GM23338 (cell line): ENCODE measurements at regions not wholly inside any gene's neighbourhood (a gene's known extent, or its start where the extent isn't known, plus 50 kb on each side); places are given as distances from the start of the nearest gene placed in this dataset.

Experiments used
- ATAC-seq: fragments of 200-7000 bp; cut with Tn5 transposase; 3 replicates; pipeline ENCODE4 v1.9.1; 2020
- DNase-seq: peaks from one replicate; pipeline ENCODE4 v3.0.0-alpha.2; 2015; ENCODE audit warnings: low spot score
- H2AFZ ChIP-seq: fragments of 200-600 bp; sonication (generic); 2 replicates; pipeline ENCODE4 v1.8.0; 2016; ENCODE audit warnings: antibody characterized with exemption, mild to moderate bottlenecking, moderate library complexity
- H3F3A ChIP-seq: fragments of 200-600 bp; sonication (generic); replicated peaks from 2 replicates; pipeline ENCODE4 v1.8.0; 2017; ENCODE audit warnings: antibody characterized with exemption, mixed run types, low read depth
- H3K27ac ChIP-seq: fragments of 200-600 bp; sonication (generic); 2 replicates; pipeline ENCODE4 v1.6.1; 2016; ENCODE audit warnings: low read depth
- H3K27me3 ChIP-seq: fragments of 200-600 bp; sonication (generic); 2 replicates; pipeline ENCODE4 v1.8.0; 2016; ENCODE audit warnings: mild to moderate bottlenecking, mixed run types, moderate library complexity; ENCODE audit not compliant: insufficient read depth
- H3K36me3 ChIP-seq: fragments of 200-600 bp; sonication (generic); 2 replicates; pipeline ENCODE4 v1.8.0; 2016; ENCODE audit warnings: mild to moderate bottlenecking; ENCODE audit not compliant: insufficient read depth
- H3K4me1 ChIP-seq: fragments of 200-600 bp; sonication (generic); 2 replicates; pipeline ENCODE4 v1.8.0; 2016; ENCODE audit warnings: mild to moderate bottlenecking, moderate library complexity; ENCODE audit not compliant: insufficient read depth
- H3K4me2 ChIP-seq: fragments of 200-600 bp; sonication (generic); 2 replicates; pipeline ENCODE4 v1.7.1; 2017; ENCODE audit warnings: mixed run types
- H3K4me3 ChIP-seq: fragments of 200-600 bp; sonication (generic); 2 replicates; pipeline ENCODE4 v1.6.1; 2016; ENCODE audit warnings: mixed run types
- H3K79me2 ChIP-seq: fragments of 200-600 bp; sonication (generic); replicated peaks from 2 replicates; pipeline ENCODE4 v1.8.0; 2017; ENCODE audit warnings: mild to moderate bottlenecking; ENCODE audit not compliant: insufficient read depth
- H3K9me2 ChIP-seq: fragments of 200-600 bp; sonication (generic); 2 replicates; pipeline ENCODE4 v1.8.0; 2017; ENCODE audit not compliant: insufficient read depth
- H4K20me1 ChIP-seq: fragments of 200-600 bp; sonication (generic); replicated peaks from 2 replicates; pipeline ENCODE4 v1.8.0; 2017; ENCODE audit warnings: mild to moderate bottlenecking; ENCODE audit not compliant: insufficient read depth
- H3K27ac Mint-ChIP-seq: 2 replicates; pipeline ENCODE4 v1.8.0; 2020; ENCODE audit warnings: inconsistent platforms, mild to moderate bottlenecking, moderate library complexity, mixed read lengths
- H3K27me3 Mint-ChIP-seq: 3 replicates; pipeline ENCODE4 v1.8.0; 2022; ENCODE audit warnings: low read depth, mild to moderate bottlenecking, moderate library complexity, mixed read lengths, inconsistent platforms; ENCODE audit not compliant: insufficient read depth, poor library complexity
- H3K36me3 Mint-ChIP-seq: 3 replicates; pipeline ENCODE4 v1.8.0; 2021; ENCODE audit warnings: low read depth, mild to moderate bottlenecking, inconsistent platforms, moderate library complexity, mixed read lengths
- H3K4me1 Mint-ChIP-seq: 3 replicates; pipeline ENCODE4 v1.8.0; 2020; ENCODE audit warnings: mild to moderate bottlenecking, inconsistent platforms, mixed read lengths
- H3K4me3 Mint-ChIP-seq: 3 replicates; pipeline ENCODE4 v1.8.0; 2021; ENCODE audit warnings: moderate library complexity, mild to moderate bottlenecking, inconsistent platforms, mixed read lengths
- H3K9me3 Mint-ChIP-seq: 3 replicates; pipeline ENCODE4 v1.8.0; 2020; ENCODE audit warnings: moderate library complexity, mild to moderate bottlenecking, inconsistent platforms, mixed read lengths
- CREB1 ChIP-seq: fragments of 250-450 bp; sonication (Bioruptor Pico); IDR thresholded peaks from 2 replicates; pipeline ENCODE4 v1.5.0; 2020; ENCODE audit warnings: low read depth, mild to moderate bottlenecking, moderate library complexity
- CTCF ChIP-seq, 2 experiments: fragments of 200-600 bp in 1 of 2; sonication (generic) in 1 of 2; conservative IDR thresholded peaks; 2 replicates each; pipeline versions ENCODE4 v1.5.1 to v1.6.1; 2016 to 2017; ENCODE audit warnings: antibody characterized with exemption in 2 of 2, low read depth in 2 of 2, mild to moderate bottlenecking in 2 of 2, moderate library complexity in 1 of 2
- EZH2phosphoT487 ChIP-seq: fragments of 200-600 bp; sonication (generic); IDR thresholded peaks from one replicate; pipeline ENCODE4 v1.8.1; 2018; ENCODE audit warnings: antibody characterized with exemption; ENCODE audit not compliant: unreplicated experiment
- JUNB ChIP-seq: IDR thresholded peaks from one replicate; pipeline ENCODE4 v1.6.1; 2016; ENCODE audit warnings: antibody characterized with exemption; ENCODE audit not compliant: unreplicated experiment
- NANOG ChIP-seq: IDR thresholded peaks from 2 replicates; pipeline ENCODE4 v1.6.1; 2016; ENCODE audit warnings: antibody characterized with exemption, borderline replicate concordance
- POLR2AphosphoS5 ChIP-seq: IDR thresholded peaks from 2 replicates; pipeline ENCODE4 v1.6.1; 2016; ENCODE audit warnings: antibody characterized with exemption, low read depth
- STAT1 ChIP-seq: IDR thresholded peaks from one replicate; pipeline ENCODE4 v1.6.1; 2016; ENCODE audit warnings: antibody characterized with exemption; ENCODE audit not compliant: unreplicated experiment
- ZNF114 ChIP-seq: fragments of 250-450 bp; sonication (Bioruptor Pico); IDR thresholded peaks from 2 replicates; pipeline ENCODE4 v1.5.0; 2020; ENCODE audit warnings: mild to moderate bottlenecking, moderate library complexity
- ZNF331 ChIP-seq: fragments of 250-450 bp; sonication (Bioruptor Pico); IDR thresholded peaks from 2 replicates; pipeline ENCODE4 v1.5.0; 2020; ENCODE audit warnings: low read depth, mild to moderate bottlenecking, moderate library complexity
- TF ChIP-seq, protein P1 (sequence below): fragments of 250-450 bp; sonication (Bioruptor Pico); IDR thresholded peaks from 2 replicates; pipeline ENCODE4 v1.5.0; 2020; ENCODE audit warnings: mild to moderate bottlenecking, moderate library complexity
- TF ChIP-seq, protein P2 (sequence below): IDR thresholded peaks from 2 replicates; pipeline ENCODE4 v1.6.1; 2016; ENCODE audit warnings: antibody characterized with exemption

GRCh38 chr16:86122681-86123342 is 223.8 kb downstream of the IRF8 start (continued):
- TF ChIP-seq CTCF (conservative IDR thresholded peaks at IDR 0.05; ENCODE audit: low read depth in 2 of 2) (no peak), CREB1 (CRISPR knock-in tag) (no peak), EZH2phosphoT487 (no peak), ZNF331 (no peak), JUNB (no peak), POLR2AphosphoS5 (no peak), NANOG (no peak)

- no peaks in the 10 kb centered on the region for H3K9me2 ChIP-seq
- DNase-seq (no peak), ATAC-seq (no peak)
- H3K27ac ChIP-seq, result no peak overlapping the region
- no peaks in the 10 kb centered on the region for H3K27me3 ChIP-seq
- H4K20me1 ChIP-seq, result no peaks in the 10 kb centered on the region
- no peaks in the 10 kb centered on the region for H3K4me1 ChIP-seq
- H3K4me3 ChIP-seq, result no peak overlapping the region
- no peak overlapping the region for H3K4me3 Mint-ChIP-seq
- no peak overlapping the region for H3K27ac Mint-ChIP-seq
- no peaks in the 10 kb centered on the region for H3K9me3 Mint-ChIP-seq
- no peaks in the 10 kb centered on the region for H3K36me3 Mint-ChIP-seq
- no peak overlapping the region for H2AFZ ChIP-seq
- H3K27me3 Mint-ChIP-seq, result peaks cover 6% of the 10 kb centered on the region
- H3K4me2 ChIP-seq, result no peak overlapping the region
- no peaks in the 10 kb centered on the region for H3F3A ChIP-seq
- TF ChIP-seq CTCF (conservative IDR thresholded peaks at IDR 0.05; ENCODE audit: low read depth in 2 of 2) (no peak), STAT1 (no peak), NANOG (no peak), JUNB (no peak), ZNF114 (no peak), CREB1 (CRISPR knock-in tag) (no peak), EZH2phosphoT487 (no peak), POLR2AphosphoS5 (no peak), ZNF331 (no peak)
- TF ChIP-seq, protein P1, sequence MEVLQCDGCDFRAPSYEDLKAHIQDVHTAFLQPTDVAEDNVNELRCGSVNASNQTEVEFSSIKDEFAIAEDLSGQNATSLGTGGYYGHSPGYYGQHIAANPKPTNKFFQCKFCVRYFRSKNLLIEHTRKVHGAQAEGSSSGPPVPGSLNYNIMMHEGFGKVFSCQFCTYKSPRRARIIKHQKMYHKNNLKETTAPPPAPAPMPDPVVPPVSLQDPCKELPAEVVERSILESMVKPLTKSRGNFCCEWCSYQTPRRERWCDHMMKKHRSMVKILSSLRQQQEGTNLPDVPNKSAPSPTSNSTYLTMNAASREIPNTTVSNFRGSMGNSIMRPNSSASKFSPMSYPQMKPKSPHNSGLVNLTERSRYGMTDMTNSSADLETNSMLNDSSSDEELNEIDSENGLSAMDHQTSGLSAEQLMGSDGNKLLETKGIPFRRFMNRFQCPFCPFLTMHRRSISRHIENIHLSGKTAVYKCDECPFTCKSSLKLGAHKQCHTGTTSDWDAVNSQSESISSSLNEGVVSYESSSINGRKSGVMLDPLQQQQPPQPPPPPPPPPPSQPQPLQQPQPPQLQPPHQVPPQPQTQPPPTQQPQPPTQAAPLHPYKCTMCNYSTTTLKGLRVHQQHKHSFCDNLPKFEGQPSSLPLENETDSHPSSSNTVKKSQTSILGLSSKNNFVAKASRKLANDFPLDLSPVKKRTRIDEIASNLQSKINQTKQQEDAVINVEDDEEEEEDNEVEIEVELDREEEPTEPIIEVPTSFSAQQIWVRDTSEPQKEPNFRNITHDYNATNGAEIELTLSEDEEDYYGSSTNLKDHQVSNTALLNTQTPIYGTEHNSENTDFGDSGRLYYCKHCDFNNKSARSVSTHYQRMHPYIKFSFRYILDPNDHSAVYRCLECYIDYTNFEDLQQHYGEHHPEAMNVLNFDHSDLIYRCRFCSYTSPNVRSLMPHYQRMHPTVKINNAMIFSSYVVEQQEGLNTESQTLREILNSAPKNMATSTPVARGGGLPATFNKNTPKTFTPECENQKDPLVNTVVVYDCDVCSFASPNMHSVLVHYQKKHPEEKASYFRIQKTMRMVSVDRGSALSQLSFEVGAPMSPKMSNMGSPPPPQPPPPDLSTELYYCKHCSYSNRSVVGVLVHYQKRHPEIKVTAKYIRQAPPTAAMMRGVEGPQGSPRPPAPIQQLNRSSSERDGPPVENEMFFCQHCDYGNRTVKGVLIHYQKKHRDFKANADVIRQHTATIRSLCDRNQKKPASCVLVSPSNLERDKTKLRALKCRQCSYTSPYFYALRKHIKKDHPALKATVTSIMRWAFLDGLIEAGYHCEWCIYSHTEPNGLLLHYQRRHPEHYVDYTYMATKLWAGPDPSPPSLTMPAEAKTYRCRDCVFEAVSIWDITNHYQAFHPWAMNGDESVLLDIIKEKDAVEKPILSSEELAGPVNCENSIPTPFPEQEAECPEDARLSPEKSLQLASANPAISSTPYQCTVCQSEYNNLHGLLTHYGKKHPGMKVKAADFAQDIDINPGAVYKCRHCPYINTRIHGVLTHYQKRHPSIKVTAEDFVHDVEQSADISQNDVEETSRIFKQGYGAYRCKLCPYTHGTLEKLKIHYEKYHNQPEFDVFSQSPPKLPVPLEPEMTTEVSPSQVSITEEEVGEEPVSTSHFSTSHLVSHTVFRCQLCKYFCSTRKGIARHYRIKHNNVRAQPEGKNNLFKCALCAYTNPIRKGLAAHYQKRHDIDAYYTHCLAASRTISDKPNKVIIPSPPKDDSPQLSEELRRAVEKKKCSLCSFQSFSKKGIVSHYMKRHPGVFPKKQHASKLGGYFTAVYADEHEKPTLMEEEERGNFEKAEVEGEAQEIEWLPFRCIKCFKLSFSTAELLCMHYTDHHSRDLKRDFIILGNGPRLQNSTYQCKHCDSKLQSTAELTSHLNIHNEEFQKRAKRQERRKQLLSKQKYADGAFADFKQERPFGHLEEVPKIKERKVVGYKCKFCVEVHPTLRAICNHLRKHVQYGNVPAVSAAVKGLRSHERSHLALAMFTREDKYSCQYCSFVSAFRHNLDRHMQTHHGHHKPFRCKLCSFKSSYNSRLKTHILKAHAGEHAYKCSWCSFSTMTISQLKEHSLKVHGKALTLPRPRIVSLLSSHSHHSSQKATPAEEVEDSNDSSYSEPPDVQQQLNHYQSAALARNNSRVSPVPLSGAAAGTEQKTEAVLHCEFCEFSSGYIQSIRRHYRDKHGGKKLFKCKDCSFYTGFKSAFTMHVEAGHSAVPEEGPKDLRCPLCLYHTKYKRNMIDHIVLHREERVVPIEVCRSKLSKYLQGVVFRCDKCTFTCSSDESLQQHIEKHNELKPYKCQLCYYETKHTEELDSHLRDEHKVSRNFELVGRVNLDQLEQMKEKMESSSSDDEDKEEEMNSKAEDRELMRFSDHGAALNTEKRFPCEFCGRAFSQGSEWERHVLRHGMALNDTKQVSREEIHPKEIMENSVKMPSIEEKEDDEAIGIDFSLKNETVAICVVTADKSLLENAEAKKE (CRISPR knock-in tag), result no peak
- TF ChIP-seq, protein P2, sequence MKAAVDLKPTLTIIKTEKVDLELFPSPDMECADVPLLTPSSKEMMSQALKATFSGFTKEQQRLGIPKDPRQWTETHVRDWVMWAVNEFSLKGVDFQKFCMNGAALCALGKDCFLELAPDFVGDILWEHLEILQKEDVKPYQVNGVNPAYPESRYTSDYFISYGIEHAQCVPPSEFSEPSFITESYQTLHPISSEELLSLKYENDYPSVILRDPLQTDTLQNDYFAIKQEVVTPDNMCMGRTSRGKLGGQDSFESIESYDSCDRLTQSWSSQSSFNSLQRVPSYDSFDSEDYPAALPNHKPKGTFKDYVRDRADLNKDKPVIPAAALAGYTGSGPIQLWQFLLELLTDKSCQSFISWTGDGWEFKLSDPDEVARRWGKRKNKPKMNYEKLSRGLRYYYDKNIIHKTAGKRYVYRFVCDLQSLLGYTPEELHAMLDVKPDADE, result no peak
- no peaks in the 10 kb centered on the region for H3K36me3 ChIP-seq
- peaks cover 3% of the 10 kb centered on the region; the same call in 2 of the 3 replicates for H3K4me1 Mint-ChIP-seq
- no peaks in the 10 kb centered on the region for H3K79me2 ChIP-seq
Measured at GRCh38 chr16:86124321-86124720, 225.4 kb downstream of the IRF8 start.
